Thyroid gland (tissue), 4 donors: ENCODE measurements at regions not wholly inside any gene's neighbourhood (a gene's known extent, or its start where the extent isn't known, plus 50 kb on each side); places are given as distances from the start of the nearest gene placed in this dataset.

Experiments used
- CTCF ChIP-seq, 6 experiments: fragments of 200-600 bp in 3 of 6; fragments of 450-650 bp in 3 of 6; sonication (generic) in 3 of 6; IDR thresholded peaks; one replicate each; pipeline ENCODE4 v1.5.1; 2016 to 2019; ENCODE audit warnings: antibody characterized with exemption in 6 of 6, mild to moderate bottlenecking in 2 of 6, inconsistent platforms in 1 of 6, moderate library complexity in 1 of 6
- POLR2A ChIP-seq, 2 donors: fragments of 450-650 bp; IDR thresholded peaks; one replicate each; pipeline ENCODE4 v1.6.1; 2017; ENCODE audit warnings: antibody characterized with exemption in 2 of 2, mild to moderate bottlenecking in 2 of 2, moderate library complexity in 1 of 2

- no peak for TF ChIP-seq POLR2A (IDR thresholded peaks at IDR 0.05)
- no peak for TF ChIP-seq CTCF (IDR thresholded peaks at IDR 0.05)
Observed at GRCh38 chr18:71597219-71597618, 946.9 kb downstream of the CBLN2 start.
